BE2C (cell line): ENCODE measurements at regions not wholly inside any gene's neighbourhood (a gene's known extent, or its start where the extent isn't known, plus 50 kb on each side); places are given as distances from the start of the nearest gene placed in this dataset.

Source experiments
- DNase-seq: peaks from one replicate; pipeline ENCODE4 v3.0.0-alpha.2; 2020
- H3K27me3 ChIP-seq: fragments of 250-450 bp; sonication (Bioruptor Pico); 2 replicates; pipeline ENCODE4 v1.5.1; 2020; ENCODE audit warnings: mild to moderate bottlenecking
- H3K36me3 ChIP-seq: fragments of 250-450 bp; sonication (Bioruptor Pico); 2 replicates; pipeline ENCODE4 v1.5.1; 2020; ENCODE audit warnings: mild to moderate bottlenecking
- H3K4me1 ChIP-seq: fragments of 250-450 bp; sonication (Bioruptor Pico); 2 replicates; pipeline ENCODE4 v1.5.1; 2020
- H3K4me3 ChIP-seq: 2 replicates; pipeline ENCODE4 v1.5.1; 2011; ENCODE audit warnings: low read depth, low read length
- H3K9me3 ChIP-seq: fragments of 250-450 bp; sonication (Bioruptor Pico); 2 replicates; pipeline ENCODE4 v1.5.1; 2020
- CTCF ChIP-seq: IDR thresholded peaks from 2 replicates; pipeline ENCODE4 v1.5.1; 2012; ENCODE audit warnings: mild to moderate bottlenecking, low read depth, low read length

- Histone ChIP-seq H3K36me3 (no peaks in the 10 kb centered on the region), H3K9me3 (no peaks in the 10 kb centered on the region), H3K4me3 (no peak overlapping the region), H3K27me3 (no peaks in the 10 kb centered on the region; the same call in none of the 2 replicates), H3K4me1 (no peaks in the 10 kb centered on the region)
- DNase-seq = no peak
- no peak for TF ChIP-seq CTCF
Measured at GRCh38 chr2:18456026-18456425, 104.4 kb downstream of the RDH14 start.

DNA sequence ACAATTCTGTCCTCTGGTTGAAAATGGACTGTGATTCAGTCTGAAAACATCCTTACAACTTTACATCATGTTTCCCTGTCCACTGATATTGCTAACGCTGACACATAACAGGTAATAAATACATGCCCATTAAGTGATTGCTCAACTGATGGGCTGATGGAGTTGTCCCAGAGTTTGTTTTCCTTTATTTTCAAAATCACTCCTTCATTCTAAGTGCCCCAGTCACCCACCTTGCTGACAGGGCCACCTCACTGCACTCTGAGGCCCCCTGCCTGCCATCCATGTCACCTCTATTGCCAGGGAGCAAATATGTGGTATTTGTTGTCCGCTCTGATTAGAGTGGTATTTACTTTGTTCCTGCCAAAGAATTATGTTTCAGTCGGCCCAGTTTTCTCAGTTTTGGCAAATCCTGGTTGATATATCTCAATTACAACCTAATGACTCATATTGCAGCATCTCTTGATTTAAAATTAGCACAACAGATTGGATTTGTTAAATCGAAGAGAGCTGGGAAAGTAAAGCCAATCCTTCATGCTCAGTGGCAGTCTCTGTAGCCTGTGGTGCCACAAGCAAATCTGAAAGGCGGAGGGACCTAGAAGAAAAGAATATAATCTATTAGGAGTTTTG is 105.1 kb downstream of the RDH14 start:
- Histone ChIP-seq H3K36me3 (no peaks in the 10 kb centered on the region), H3K9me3 (no peaks in the 10 kb centered on the region), H3K27me3 (no peaks in the 10 kb centered on the region; the same call in none of the 2 replicates), H3K4me3 (no peak overlapping the region), H3K4me1 (no peaks in the 10 kb centered on the region)
- peak; percentile 52 for TF ChIP-seq CTCF
- DNase-seq = peak; percentile 16

- Histone ChIP-seq H3K4me3 (no peak overlapping the region), H3K9me3 (no peaks in the 10 kb centered on the region), H3K36me3 (no peaks in the 10 kb centered on the region), H3K27me3 (no peaks in the 10 kb centered on the region; the same call in none of the 2 replicates), H3K4me1 (no peaks in the 10 kb centered on the region)
- no peak for DNase-seq
- no peak for TF ChIP-seq CTCF
Measured at GRCh38 chr2:18454692-18455235, 105.7 kb downstream of the RDH14 start.

GRCh38 chr2:18446715-18447114 is 113.7 kb downstream of the RDH14 start:
- TF ChIP-seq CTCF = no peak
- no peaks in the 10 kb centered on the region for H3K4me1 ChIP-seq
- no peak for DNase-seq
- H3K36me3 ChIP-seq = no peaks in the 10 kb centered on the region
- no peaks in the 10 kb centered on the region; the same call in 1 of the 2 replicates for H3K27me3 ChIP-seq
- H3K4me3 ChIP-seq = no peak overlapping the region
- no peaks in the 10 kb centered on the region for H3K9me3 ChIP-seq

DNA sequence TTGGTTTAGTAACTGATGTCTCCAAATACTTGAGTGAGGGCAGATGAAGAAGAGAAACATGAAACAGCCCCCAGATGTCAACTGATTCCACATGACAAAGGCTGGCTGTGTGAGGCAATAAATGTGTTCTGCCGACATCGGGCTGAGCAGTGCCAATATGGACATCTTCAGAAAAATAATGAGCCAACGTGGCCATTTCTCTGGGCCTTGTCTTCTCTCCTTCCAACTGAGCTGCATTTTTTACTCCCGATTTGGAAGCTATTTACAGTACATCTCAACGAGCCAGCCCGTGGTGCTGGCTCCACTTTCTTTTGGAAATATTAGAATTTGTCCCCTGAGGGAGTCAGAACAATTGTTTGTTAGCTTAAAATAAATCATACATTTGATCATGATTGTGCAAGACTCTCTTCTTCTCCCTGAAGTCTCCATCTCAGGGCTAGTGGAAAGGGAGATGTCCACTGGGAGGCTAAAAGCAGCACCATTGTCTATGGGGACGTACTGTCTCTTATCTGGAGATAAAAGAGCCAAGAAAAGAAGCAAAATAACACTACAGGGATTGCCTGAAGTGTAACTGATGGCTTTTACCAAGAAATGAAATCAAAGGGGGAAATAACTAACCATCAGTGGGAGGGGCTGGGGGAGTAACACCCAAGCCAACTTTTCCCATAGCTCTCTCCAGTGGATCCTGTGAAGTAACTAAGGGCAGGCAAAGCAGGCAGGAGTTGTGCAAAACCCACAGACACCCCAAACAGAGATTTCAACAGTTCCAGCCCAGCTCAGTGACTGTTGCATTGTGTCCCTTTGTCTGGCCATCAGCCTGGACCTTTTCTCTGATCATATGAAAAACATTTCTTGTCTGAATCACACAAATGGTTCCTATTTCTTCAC is 114.8 kb downstream of the RDH14 start:
- DNase-seq = no peak
- no peak overlapping the region for H3K4me3 ChIP-seq

More for the DNA sequence above, 114.8 kb downstream of the RDH14 start:
- no peaks in the 10 kb centered on the region for H3K4me1 ChIP-seq
- no peak for TF ChIP-seq CTCF
- H3K9me3 ChIP-seq = no peaks in the 10 kb centered on the region
- H3K36me3 ChIP-seq = no peaks in the 10 kb centered on the region
- H3K27me3 ChIP-seq = no peaks in the 10 kb centered on the region; the same call in 1 of the 2 replicates
